Left ventricle myocardium inferior (tissue), 1 donor: ENCODE measurements at regions not wholly inside any gene's neighbourhood (a gene's known extent, or its start where the extent isn't known, plus 50 kb on each side); places are given as distances from the start of the nearest gene placed in this dataset.

Experiments
- DNase-seq: peaks from one replicate; pipeline ENCODE4 v3.0.0-alpha.2; 2020
- H3K27ac ChIP-seq: fragments of 200-600 bp; replicated peaks from 2 replicates; pipeline ENCODE4 v1.8.0; 2021
- H3K27me3 ChIP-seq: fragments of 200-600 bp; 2 replicates; pipeline ENCODE4 v1.8.0; 2021; ENCODE audit warnings: low read depth
- H3K36me3 ChIP-seq: fragments of 200-600 bp; 2 replicates; pipeline ENCODE4 v1.8.0; 2021
- H3K4me1 ChIP-seq: fragments of 200-600 bp; 2 replicates; pipeline ENCODE4 v1.8.0; 2021
- H3K4me3 ChIP-seq: fragments of 200-600 bp; 2 replicates; pipeline ENCODE4 v1.8.0; 2021; ENCODE audit warnings: mild to moderate bottlenecking, moderate library complexity
- H3K9me3 ChIP-seq: fragments of 200-600 bp; replicated peaks from 2 replicates; pipeline ENCODE4 v1.8.0; 2021
- intact Hi-C: fragments of 100-400 bp; cut with micrococcal nuclease; formaldehyde crosslinking; loops from one replicate; pipeline ENCODE4 v1.11.0; 2022
- TF ChIP-seq, protein P1 (sequence below): fragments of 200-600 bp; IDR thresholded peaks from 2 replicates; pipeline ENCODE4 v1.8.0; 2021; ENCODE audit warnings: antibody characterized with exemption, mild to moderate bottlenecking, borderline replicate concordance
- donor health status: DM: no; HTN: yes; CAD: no; lungs with severe emphysema.

GRCh38 chr1:219359126-219359525, 185.4 kb downstream of the LYPLAL1 start:
- no peak overlapping the region for H3K4me3 ChIP-seq
- intact Hi-C loops = no loop called here

DNA sequence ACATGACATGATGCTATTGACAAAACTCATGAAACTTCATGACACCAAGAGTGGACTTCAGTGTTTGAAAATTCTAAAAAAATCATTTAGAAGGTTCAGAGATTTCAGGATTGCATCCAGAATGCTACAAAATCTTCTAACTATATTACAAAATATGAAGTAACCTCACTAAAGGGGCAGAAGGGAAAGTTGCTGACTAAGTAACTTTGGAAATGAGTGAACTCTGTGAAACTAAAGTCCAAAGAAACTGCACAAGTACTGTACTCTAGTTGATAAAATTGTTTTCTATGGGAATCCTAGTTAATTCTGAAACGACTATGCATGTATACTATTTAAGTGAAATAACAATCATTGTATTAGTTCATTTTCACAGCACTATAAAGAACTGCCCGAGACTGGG, 184.4 kb downstream of the LYPLAL1 start:
- H3K4me3 ChIP-seq = no peak overlapping the region

More at GRCh38 chr1:219359126-219359525, 185.4 kb downstream of the LYPLAL1 start:
- Histone ChIP-seq H3K27ac (no peak overlapping the region), H3K9me3 (no peaks in the 10 kb centered on the region), H3K36me3 (no peaks in the 10 kb centered on the region), H3K4me1 (no peaks in the 10 kb centered on the region), H3K27me3 (no peaks in the 10 kb centered on the region)
- DNase-seq = no peak
- TF ChIP-seq, protein P1, sequence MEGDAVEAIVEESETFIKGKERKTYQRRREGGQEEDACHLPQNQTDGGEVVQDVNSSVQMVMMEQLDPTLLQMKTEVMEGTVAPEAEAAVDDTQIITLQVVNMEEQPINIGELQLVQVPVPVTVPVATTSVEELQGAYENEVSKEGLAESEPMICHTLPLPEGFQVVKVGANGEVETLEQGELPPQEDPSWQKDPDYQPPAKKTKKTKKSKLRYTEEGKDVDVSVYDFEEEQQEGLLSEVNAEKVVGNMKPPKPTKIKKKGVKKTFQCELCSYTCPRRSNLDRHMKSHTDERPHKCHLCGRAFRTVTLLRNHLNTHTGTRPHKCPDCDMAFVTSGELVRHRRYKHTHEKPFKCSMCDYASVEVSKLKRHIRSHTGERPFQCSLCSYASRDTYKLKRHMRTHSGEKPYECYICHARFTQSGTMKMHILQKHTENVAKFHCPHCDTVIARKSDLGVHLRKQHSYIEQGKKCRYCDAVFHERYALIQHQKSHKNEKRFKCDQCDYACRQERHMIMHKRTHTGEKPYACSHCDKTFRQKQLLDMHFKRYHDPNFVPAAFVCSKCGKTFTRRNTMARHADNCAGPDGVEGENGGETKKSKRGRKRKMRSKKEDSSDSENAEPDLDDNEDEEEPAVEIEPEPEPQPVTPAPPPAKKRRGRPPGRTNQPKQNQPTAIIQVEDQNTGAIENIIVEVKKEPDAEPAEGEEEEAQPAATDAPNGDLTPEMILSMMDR = no peak

DNA sequence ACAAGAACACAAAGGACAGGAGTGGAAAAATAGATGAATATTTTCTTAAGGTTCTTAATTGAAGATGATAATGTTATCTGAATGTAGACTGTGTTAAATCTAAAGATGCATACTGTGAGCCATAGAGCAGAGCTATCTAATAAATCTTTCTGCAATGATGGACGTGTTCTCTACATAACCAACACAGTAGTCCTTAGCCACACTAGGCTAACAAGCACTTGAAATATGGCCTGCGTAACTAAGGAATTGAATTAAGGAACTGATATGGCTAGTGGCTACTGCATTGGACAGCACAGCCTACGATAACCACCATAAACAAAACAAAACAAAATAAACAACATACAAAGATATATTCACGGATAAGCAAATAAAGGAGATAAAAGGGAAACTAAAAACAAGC, 181.3 kb downstream of the LYPLAL1 start:
- H3K4me3 ChIP-seq = no peak overlapping the region
- no peaks in the 10 kb centered on the region for H3K36me3 ChIP-seq
- H3K4me1 ChIP-seq = peaks cover 18% of the 10 kb centered on the region
- no peak for DNase-seq
- intact Hi-C loops = no loop called here
- TF ChIP-seq, protein P1 = no peak
- H3K9me3 ChIP-seq = no peaks in the 10 kb centered on the region
- H3K27ac ChIP-seq = no peak overlapping the region
- no peaks in the 10 kb centered on the region for H3K27me3 ChIP-seq

More for the DNA sequence above, 184.4 kb downstream of the LYPLAL1 start:
- intact Hi-C loops = no loop called here
- Histone ChIP-seq H3K4me1 (peaks cover 5% of the 10 kb centered on the region), H3K27me3 (no peaks in the 10 kb centered on the region), H3K9me3 (no peaks in the 10 kb centered on the region), H3K36me3 (no peaks in the 10 kb centered on the region), H3K27ac (no peak overlapping the region)
- TF ChIP-seq, protein P1 = no peak
- DNase-seq = no peak

DNA sequence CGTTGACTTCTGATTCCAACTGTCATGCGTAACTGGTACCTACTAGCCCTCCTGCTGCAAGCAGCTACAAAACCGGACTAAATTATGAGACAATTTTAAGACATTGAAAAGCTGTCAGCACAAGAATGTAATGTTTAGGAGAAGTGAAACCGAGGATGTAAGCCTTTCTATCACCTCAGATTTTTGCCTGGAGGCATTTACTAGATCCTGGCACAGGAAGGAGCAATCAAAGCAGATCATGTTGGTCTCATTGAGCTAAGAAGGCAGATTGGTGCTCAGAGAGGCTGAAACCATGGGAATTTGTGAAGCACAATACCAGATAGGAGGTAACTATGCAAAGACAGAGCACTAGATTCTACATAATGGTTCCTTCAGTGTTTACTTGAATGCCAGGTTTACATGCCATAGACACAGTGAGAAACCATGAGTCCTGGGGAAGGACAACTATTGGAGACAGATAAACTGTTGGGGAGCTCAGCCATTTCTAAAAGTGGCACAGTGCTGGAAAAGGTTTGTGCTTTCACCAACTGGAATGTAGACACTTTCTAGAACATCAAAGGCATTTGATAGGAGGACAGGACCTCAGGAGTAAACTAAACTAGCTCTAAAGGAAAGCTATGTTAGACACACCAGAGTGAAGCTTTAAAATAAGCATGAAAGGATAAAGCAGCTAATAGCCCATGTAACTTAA, 179.4 kb downstream of the LYPLAL1 start:
- H3K27me3 ChIP-seq = no peaks in the 10 kb centered on the region
- intact Hi-C loops = no loop called here
- H3K27ac ChIP-seq = no peak overlapping the region

GRCh38 chr1:219350172-219350931, 176.7 kb downstream of the LYPLAL1 start:
- TF ChIP-seq, protein P1 = no peak
- DNase-seq = no peak
- H3K27ac ChIP-seq = no peak overlapping the region
- no peaks in the 10 kb centered on the region for H3K36me3 ChIP-seq
- peaks cover 44% of the 10 kb centered on the region for H3K4me1 ChIP-seq
- no peaks in the 10 kb centered on the region for H3K27me3 ChIP-seq
- peaks cover 14% of the 10 kb centered on the region for H3K9me3 ChIP-seq
- H3K4me3 ChIP-seq = no peak overlapping the region
- intact Hi-C loops = no loop called here

More for the DNA sequence above, 179.4 kb downstream of the LYPLAL1 start:
- no peaks in the 10 kb centered on the region for H3K36me3 ChIP-seq
- H3K9me3 ChIP-seq = no peaks in the 10 kb centered on the region
- H3K4me3 ChIP-seq = no peak overlapping the region
- H3K4me1 ChIP-seq = peaks cover 32% of the 10 kb centered on the region
- TF ChIP-seq, protein P1 = no peak
- no peak for DNase-seq
